HAP-1 (cell line): ENCODE measurements at regions not wholly inside any gene's neighbourhood (a gene's known extent, or its start where the extent isn't known, plus 50 kb on each side); places are given as distances from the start of the nearest gene placed in this dataset.

ENCODE experiments used
- DNase-seq, 2 experiments: peaks; one replicate each; pipeline ENCODE4 v3.0.0-alpha.2; 2016 to 2020; ENCODE audit warnings: low spot score in 2 of 2
- H3K27me3 ChIP-seq: fragments of 250-450 bp; sonication (Bioruptor Pico); 2 replicates; pipeline ENCODE4 v1.5.1; 2020; ENCODE audit warnings: low read depth, mild to moderate bottlenecking, moderate library complexity
- H3K36me3 ChIP-seq: fragments of 250-450 bp; sonication (Bioruptor Pico); replicated peaks from 2 replicates; pipeline ENCODE4 v1.5.1; 2020; ENCODE audit warnings: mild to moderate bottlenecking
- H3K4me1 ChIP-seq: fragments of 250-450 bp; sonication (Bioruptor Pico); 2 replicates; pipeline ENCODE4 v1.5.1; 2020; ENCODE audit warnings: mild to moderate bottlenecking
- H3K4me3 ChIP-seq: fragments of 250-450 bp; sonication (Bioruptor Pico); 2 replicates; pipeline ENCODE4 v1.5.1; 2020; ENCODE audit warnings: mild to moderate bottlenecking, moderate library complexity
- H3K9me3 ChIP-seq: fragments of 250-450 bp; sonication (Bioruptor Pico); 2 replicates; pipeline ENCODE4 v1.5.1; 2020; ENCODE audit warnings: mild to moderate bottlenecking, moderate library complexity
- in situ Hi-C: fragments of 300-500 bp; cut with MboI; formaldehyde crosslinking; loops from 3 replicates; pipeline ENCODE4 v1.14.3; 2020; ENCODE audit warnings: low sequenced_read_pairs, inconsistent platforms, mixed read lengths

GRCh38 chr15:85963262-85963760, 116.4 kb upstream of the AGBL1 start:
- DNase-seq, result no peak
- Histone ChIP-seq H3K9me3 (no peaks in the 10 kb centered on the region), H3K4me1 (no peaks in the 10 kb centered on the region), H3K4me3 (no peak overlapping the region), H3K27me3 (no peaks in the 10 kb centered on the region), H3K36me3 (no peaks in the 10 kb centered on the region)
- in situ Hi-C loops, result no loop called here

- H3K27me3 ChIP-seq, result no peaks in the 10 kb centered on the region
- DNase-seq, result no peak
- no peak overlapping the region for H3K4me3 ChIP-seq
- in situ Hi-C loops, result no loop called here
- no peaks in the 10 kb centered on the region for H3K36me3 ChIP-seq
- no peaks in the 10 kb centered on the region for H3K9me3 ChIP-seq
- H3K4me1 ChIP-seq, result no peaks in the 10 kb centered on the region
Measured at GRCh38 chr15:85964471-85964870, 115.2 kb upstream of the AGBL1 start.

- DNase-seq, result no peak
- H3K4me3 ChIP-seq, result no peak overlapping the region
- H3K27me3 ChIP-seq, result no peaks in the 10 kb centered on the region
- in situ Hi-C loops, result no loop called here
- no peaks in the 10 kb centered on the region for H3K36me3 ChIP-seq
- no peaks in the 10 kb centered on the region for H3K9me3 ChIP-seq
- no peaks in the 10 kb centered on the region for H3K4me1 ChIP-seq
Measured at GRCh38 chr15:85967553-85967952, 112.1 kb upstream of the AGBL1 start.

- Histone ChIP-seq H3K9me3 (no peaks in the 10 kb centered on the region), H3K36me3 (no peaks in the 10 kb centered on the region), H3K27me3 (no peaks in the 10 kb centered on the region), H3K4me1 (no peaks in the 10 kb centered on the region), H3K4me3 (no peak overlapping the region)
- DNase-seq, result no peak
- in situ Hi-C loops, result no loop called here
Measured at GRCh38 chr15:85972805-85973540, 106.7 kb upstream of the AGBL1 start.

- Histone ChIP-seq H3K4me1 (no peaks in the 10 kb centered on the region), H3K27me3 (no peaks in the 10 kb centered on the region), H3K9me3 (no peaks in the 10 kb centered on the region), H3K36me3 (no peaks in the 10 kb centered on the region), H3K4me3 (no peak overlapping the region)
- no peak for DNase-seq
- in situ Hi-C loops, result no loop called here
Measured at GRCh38 chr15:85973584-85974347, 105.9 kb upstream of the AGBL1 start.

GRCh38 chr15:85974348-85974705, 105.3 kb upstream of the AGBL1 start:
- in situ Hi-C loops, result no loop called here
- Histone ChIP-seq H3K9me3 (no peaks in the 10 kb centered on the region), H3K4me3 (no peak overlapping the region), H3K36me3 (no peaks in the 10 kb centered on the region), H3K4me1 (no peaks in the 10 kb centered on the region), H3K27me3 (no peaks in the 10 kb centered on the region)
- DNase-seq, result no peak

GRCh38 chr15:85974742-85975141, 104.9 kb upstream of the AGBL1 start:
- DNase-seq, result no peak
- Histone ChIP-seq H3K9me3 (no peaks in the 10 kb centered on the region), H3K4me3 (no peak overlapping the region), H3K36me3 (no peaks in the 10 kb centered on the region), H3K27me3 (no peaks in the 10 kb centered on the region), H3K4me1 (no peaks in the 10 kb centered on the region)
- in situ Hi-C loops, result no loop called here

- Histone ChIP-seq H3K9me3 (no peaks in the 10 kb centered on the region), H3K27me3 (no peaks in the 10 kb centered on the region), H3K36me3 (no peaks in the 10 kb centered on the region), H3K4me3 (no peak overlapping the region), H3K4me1 (no peaks in the 10 kb centered on the region)
- in situ Hi-C loops, result no loop called here
- no peak for DNase-seq
Measured at GRCh38 chr15:85976102-85976501, 103.6 kb upstream of the AGBL1 start.

- Histone ChIP-seq H3K36me3 (no peaks in the 10 kb centered on the region), H3K9me3 (no peaks in the 10 kb centered on the region), H3K27me3 (no peaks in the 10 kb centered on the region), H3K4me1 (no peaks in the 10 kb centered on the region), H3K4me3 (no peak overlapping the region)
- DNase-seq, result no peak
- in situ Hi-C loops, result no loop called here
Measured at GRCh38 chr15:85976986-85977385, 102.7 kb upstream of the AGBL1 start.

- H3K4me1 ChIP-seq, result no peaks in the 10 kb centered on the region
- no peak overlapping the region for H3K4me3 ChIP-seq
- in situ Hi-C loops, result no loop called here
- H3K36me3 ChIP-seq, result no peaks in the 10 kb centered on the region
- H3K9me3 ChIP-seq, result no peaks in the 10 kb centered on the region
- no peaks in the 10 kb centered on the region for H3K27me3 ChIP-seq
- DNase-seq, result no peak
Measured at GRCh38 chr15:85977586-85977985, 102.1 kb upstream of the AGBL1 start.

GRCh38 chr15:85979929-85980328, 99.7 kb upstream of the AGBL1 start:
- in situ Hi-C loops, result no loop called here
- Histone ChIP-seq H3K9me3 (no peaks in the 10 kb centered on the region), H3K4me3 (no peak overlapping the region)

GRCh38 chr15:85980946-85981345, 98.7 kb upstream of the AGBL1 start:
- in situ Hi-C loops, result no loop called here
- Histone ChIP-seq H3K4me3 (no peak overlapping the region), H3K4me1 (no peaks in the 10 kb centered on the region), H3K9me3 (no peaks in the 10 kb centered on the region), H3K27me3 (no peaks in the 10 kb centered on the region), H3K36me3 (no peaks in the 10 kb centered on the region)
- DNase-seq, result no peak

More at GRCh38 chr15:85979929-85980328, 99.7 kb upstream of the AGBL1 start:
- H3K27me3 ChIP-seq, result no peaks in the 10 kb centered on the region
- no peaks in the 10 kb centered on the region for H3K36me3 ChIP-seq
- no peak for DNase-seq
- H3K4me1 ChIP-seq, result no peaks in the 10 kb centered on the region

GRCh38 chr15:85984241-85984640, 95.4 kb upstream of the AGBL1 start:
- H3K4me1 ChIP-seq, result no peaks in the 10 kb centered on the region
- no peaks in the 10 kb centered on the region for H3K9me3 ChIP-seq
- H3K36me3 ChIP-seq, result no peaks in the 10 kb centered on the region
- in situ Hi-C loops, result no loop called here
- DNase-seq, result no peak
- H3K4me3 ChIP-seq, result no peak overlapping the region
- H3K27me3 ChIP-seq, result no peaks in the 10 kb centered on the region

GRCh38 chr15:85986116-85986515, 93.6 kb upstream of the AGBL1 start:
- Histone ChIP-seq H3K36me3 (no peaks in the 10 kb centered on the region), H3K27me3 (no peaks in the 10 kb centered on the region), H3K9me3 (no peaks in the 10 kb centered on the region), H3K4me3 (no peak overlapping the region), H3K4me1 (no peaks in the 10 kb centered on the region)
- in situ Hi-C loops, result no loop called here
- DNase-seq, result no peak
